Psoas muscle (tissue), 7 donors: ENCODE measurements at regions not wholly inside any gene's neighbourhood (a gene's known extent, or its start where the extent isn't known, plus 50 kb on each side); places are given as distances from the start of the nearest gene placed in this dataset.

Experiments
- ATAC-seq, 4 donors: fragments of 200-7000 bp; cut with Tn5 transposase; one replicate each; pipeline ENCODE4 v1.9.1; 2020; ENCODE audit warnings: moderate library complexity in 3 of 4, mild to moderate bottlenecking in 2 of 4
- DNase-seq, 2 donors: peaks; one replicate each; pipeline ENCODE4 v3.0.0-alpha.2; 2020
- H3K27ac ChIP-seq: fragments of 200-600 bp; one replicate; pipeline ENCODE4 v1.8.0; 2022
- H3K27me3 ChIP-seq, 3 donors: fragments of 200-600 bp in 1 of 3; one replicate each; pipeline versions ENCODE4 v1.6.1 to v1.8.0; 2013 to 2022; ENCODE audit warnings: low read length in 2 of 3, mild to moderate bottlenecking in 2 of 3, moderate library complexity in 1 of 3; ENCODE audit not compliant: insufficient read depth in 3 of 3
- H3K36me3 ChIP-seq, 2 donors: fragments of 200-600 bp in 1 of 2; one replicate each; pipeline versions ENCODE4 v1.6.1 to v1.8.0; 2013 to 2022; ENCODE audit warnings: low read depth in 1 of 2, mild to moderate bottlenecking in 1 of 2, moderate library complexity in 1 of 2; ENCODE audit not compliant: insufficient read depth in 1 of 2
- H3K4me1 ChIP-seq: fragments of 200-600 bp; one replicate; pipeline ENCODE4 v1.8.0; 2022
- H3K4me3 ChIP-seq: fragments of 200-600 bp; one replicate; pipeline ENCODE4 v1.8.0; 2022; ENCODE audit warnings: mild to moderate bottlenecking
- H3K9me3 ChIP-seq: fragments of 200-600 bp; one replicate; pipeline ENCODE4 v1.8.0; 2022
- WGBS, 3 donors: extraction: QIAGEN DNeasy Blood & Tissue Kit; methylation state at CpG; one replicate each; pipeline versions ENCODE4 v1.1.6 to v1.1.7; 2013; 5-methylcytosine and 5-hydroxymethylcytosine counted together
- intact Hi-C, 2 donors: fragments of 100-400 bp; cut with DNase I; formaldehyde crosslinking; loops; one replicate each; pipeline versions ENCODE4 v1.11.0 to v1.14.2; 2022
- TF ChIP-seq, protein P1 (sequence below): fragments of 200-600 bp; IDR thresholded peaks from one replicate; pipeline ENCODE4 v1.8.0; 2022; ENCODE audit warnings: antibody characterized with exemption
- donor health status: healthy with polysubstance abuse.
- donor health status: DM: no; HTN: no; CAD: no; lungs with moderate emphysema.
- donor health status: Bipolar disorder and iron deficiency.
- donor health status: healthy.
- donor health status: DM: yes; HTN: yes; CAD: no.
- donor health status: DM: no; HTN: no; CAD: no.
- donor health status: DM: yes; HTN: yes; CAD: no.

DNA sequence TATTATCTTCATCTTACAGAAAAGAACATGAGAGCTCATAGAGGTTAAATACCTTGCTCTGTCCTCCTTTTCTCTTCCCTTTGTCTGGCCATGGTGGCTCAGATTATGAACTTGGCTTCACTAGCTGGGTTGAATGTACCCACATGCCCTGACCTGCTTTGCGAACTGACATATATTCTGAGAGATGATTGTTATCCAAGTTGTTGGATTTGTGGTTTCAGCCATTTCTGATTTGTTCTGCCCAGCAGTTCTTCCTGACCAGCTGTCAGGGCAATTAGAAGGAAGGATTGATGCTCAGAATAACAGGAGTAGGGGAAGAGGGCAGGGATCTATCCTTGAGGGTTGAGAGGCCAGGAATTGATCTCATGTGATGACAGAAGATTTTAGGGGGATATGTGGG lies 236.8 kb upstream of the FAM98A start:
- TF ChIP-seq, protein P1, sequence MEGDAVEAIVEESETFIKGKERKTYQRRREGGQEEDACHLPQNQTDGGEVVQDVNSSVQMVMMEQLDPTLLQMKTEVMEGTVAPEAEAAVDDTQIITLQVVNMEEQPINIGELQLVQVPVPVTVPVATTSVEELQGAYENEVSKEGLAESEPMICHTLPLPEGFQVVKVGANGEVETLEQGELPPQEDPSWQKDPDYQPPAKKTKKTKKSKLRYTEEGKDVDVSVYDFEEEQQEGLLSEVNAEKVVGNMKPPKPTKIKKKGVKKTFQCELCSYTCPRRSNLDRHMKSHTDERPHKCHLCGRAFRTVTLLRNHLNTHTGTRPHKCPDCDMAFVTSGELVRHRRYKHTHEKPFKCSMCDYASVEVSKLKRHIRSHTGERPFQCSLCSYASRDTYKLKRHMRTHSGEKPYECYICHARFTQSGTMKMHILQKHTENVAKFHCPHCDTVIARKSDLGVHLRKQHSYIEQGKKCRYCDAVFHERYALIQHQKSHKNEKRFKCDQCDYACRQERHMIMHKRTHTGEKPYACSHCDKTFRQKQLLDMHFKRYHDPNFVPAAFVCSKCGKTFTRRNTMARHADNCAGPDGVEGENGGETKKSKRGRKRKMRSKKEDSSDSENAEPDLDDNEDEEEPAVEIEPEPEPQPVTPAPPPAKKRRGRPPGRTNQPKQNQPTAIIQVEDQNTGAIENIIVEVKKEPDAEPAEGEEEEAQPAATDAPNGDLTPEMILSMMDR: no peak
- intact Hi-C loops: no loop called here
- ATAC-seq: no peak
- no peak for DNase-seq
- Histone ChIP-seq H3K27me3 (no peaks in the 10 kb centered on the region), H3K4me1 (no peaks in the 10 kb centered on the region), H3K9me3 (no peaks in the 10 kb centered on the region), H3K27ac (no peak overlapping the region), H3K36me3 (no peaks in the 10 kb centered on the region), H3K4me3 (no peak overlapping the region)
- 26 to 38% (median 31%) methylated on average over 1 of the region's 1 CpG for WGBS, 3 donors

DNA sequence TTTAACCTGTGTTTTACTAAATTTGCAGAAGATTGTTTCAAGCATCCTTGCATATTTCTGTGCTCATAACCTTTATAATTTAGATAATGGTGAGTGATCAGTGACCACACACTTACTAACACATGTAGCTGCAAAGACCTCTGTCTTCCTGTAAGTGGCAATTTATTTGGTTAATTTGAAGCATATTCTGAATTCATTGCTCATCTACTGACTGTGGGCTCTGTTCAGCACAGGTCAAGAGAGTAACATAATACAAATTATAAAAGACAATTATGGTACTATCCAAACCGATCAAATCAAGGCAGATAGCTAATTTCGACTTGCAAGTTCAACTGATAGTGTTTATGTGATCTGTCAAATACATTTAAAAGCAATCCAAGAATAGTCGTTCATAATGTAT lies 223.9 kb upstream of the FAM98A start:
- no peaks in the 10 kb centered on the region for H3K27me3 ChIP-seq
- TF ChIP-seq, protein P1: no peak
- no peaks in the 10 kb centered on the region for H3K4me1 ChIP-seq
- H3K27ac ChIP-seq: no peak overlapping the region
- H3K4me3 ChIP-seq: no peak overlapping the region
- 87 to 92% (median 87%) methylated on average over 3 of the region's 3 CpGs for WGBS, 3 donors
- H3K9me3 ChIP-seq: no peaks in the 10 kb centered on the region
- ATAC-seq (no peak), DNase-seq (no peak)
- intact Hi-C loops: no loop called here
- H3K36me3 ChIP-seq: no peaks in the 10 kb centered on the region

DNA sequence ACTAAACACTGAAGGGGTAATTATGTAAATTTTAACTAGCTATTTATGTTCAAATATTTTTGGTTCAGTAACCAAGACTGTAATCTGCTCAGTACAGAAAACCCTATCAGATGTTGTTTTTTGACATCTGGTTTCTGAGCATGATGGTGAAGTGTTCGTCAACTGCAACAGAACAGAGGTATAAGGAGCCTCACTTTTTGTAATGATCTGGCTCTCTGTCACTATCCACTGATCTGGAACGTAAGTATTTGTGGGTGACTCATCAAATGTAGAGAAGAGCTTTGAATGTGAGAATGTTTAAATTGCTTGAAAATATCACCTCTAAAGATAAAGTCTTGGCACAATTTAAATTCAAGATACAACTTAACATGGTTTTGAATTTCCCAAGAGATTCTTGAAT lies 213.6 kb upstream of the FAM98A start:
- Histone ChIP-seq H3K9me3 (no peaks in the 10 kb centered on the region), H3K4me1 (no peaks in the 10 kb centered on the region), H3K27ac (no peak overlapping the region), H3K36me3 (no peaks in the 10 kb centered on the region), H3K27me3 (peaks cover 0 to 3% (median 0%) of the 10 kb centered on the region in 3 donors), H3K4me3 (no peak overlapping the region)
- no peak for ATAC-seq
- no peak for DNase-seq
- intact Hi-C loops: no loop called here
- TF ChIP-seq, protein P1: no peak
- 63 to 75% (median 68%) methylated on average over 2 of the region's 2 CpGs for WGBS, 3 donors

DNA sequence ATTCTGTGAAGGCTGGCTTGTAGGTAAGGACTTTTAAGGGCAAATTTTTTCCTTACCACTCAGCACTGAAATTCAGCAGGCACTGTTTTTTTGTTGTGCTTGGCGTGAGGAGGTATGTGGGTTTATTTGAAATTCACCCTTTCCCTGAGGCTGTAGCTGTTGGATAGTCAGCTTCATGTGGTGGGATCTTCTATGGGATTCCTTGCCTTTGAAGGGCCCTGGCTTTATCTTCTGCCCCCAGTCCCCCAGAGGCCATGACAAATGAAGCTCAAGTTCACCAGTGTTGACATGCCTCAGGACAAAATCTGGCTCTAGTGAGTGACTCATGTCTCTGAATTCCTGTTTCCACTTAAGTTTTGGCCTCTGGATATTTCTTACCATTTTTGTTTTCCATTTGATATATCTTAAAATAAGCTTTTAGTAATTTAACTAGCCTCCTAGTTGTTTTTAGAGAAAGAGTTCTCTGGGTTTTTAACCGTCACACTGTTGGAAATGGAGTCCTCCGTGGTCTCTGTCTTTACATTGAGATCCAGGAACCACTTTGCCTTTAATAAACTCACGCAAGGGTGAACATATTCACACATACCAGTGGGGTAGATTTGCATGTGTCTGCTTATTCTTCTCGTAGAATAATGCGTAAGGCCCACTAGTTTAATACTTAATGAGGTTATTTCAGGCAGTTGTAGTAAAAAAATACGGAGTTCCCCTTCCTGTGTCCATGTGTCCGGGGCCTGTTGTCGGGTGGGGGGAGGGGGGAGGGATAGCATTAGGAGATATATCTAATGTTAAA lies 211.1 kb upstream of the FAM98A start:
- Histone ChIP-seq H3K27ac (no peak overlapping the region), H3K27me3 (peaks cover 0 to 3% (median 0%) of the 10 kb centered on the region in 3 donors), H3K9me3 (no peaks in the 10 kb centered on the region), H3K36me3 (no peaks in the 10 kb centered on the region), H3K4me1 (no peaks in the 10 kb centered on the region), H3K4me3 (no peak overlapping the region)
- TF ChIP-seq, protein P1: no peak
- 76 to 84% (median 82%) methylated on average over 9 of the region's 9 CpGs for WGBS, 3 donors
- no peak for DNase-seq
- intact Hi-C loops: no loop called here
- no peak for ATAC-seq

DNA sequence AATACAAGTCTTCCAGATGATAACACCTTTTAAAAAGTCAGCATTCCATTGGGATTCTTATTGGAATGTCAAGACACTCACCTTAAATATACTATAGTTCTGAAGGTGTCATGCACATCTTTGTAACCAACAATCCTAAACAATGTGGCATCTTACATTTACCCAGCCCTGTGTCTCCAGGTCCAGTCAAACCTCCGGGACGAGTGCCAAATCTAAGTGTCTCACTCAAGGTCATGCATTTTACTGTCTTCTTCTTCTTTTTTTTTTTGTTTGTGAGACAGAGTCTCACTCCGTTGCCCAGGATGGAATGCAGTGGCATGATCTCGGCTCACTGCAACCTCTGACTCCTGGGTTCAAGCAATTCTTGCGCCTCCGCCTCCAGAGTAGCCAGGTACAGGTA lies 206.9 kb upstream of the FAM98A start:
- Histone ChIP-seq H3K4me1 (no peaks in the 10 kb centered on the region), H3K27me3 (peaks cover 0 to 3% (median 0%) of the 10 kb centered on the region in 3 donors), H3K36me3 (no peaks in the 10 kb centered on the region), H3K27ac (no peak overlapping the region), H3K4me3 (no peak overlapping the region), H3K9me3 (no peaks in the 10 kb centered on the region)
- no peak for DNase-seq
- TF ChIP-seq, protein P1: no peak
- 70 to 76% (median 72%) methylated on average over 6 of the region's 6 CpGs for WGBS, 3 donors
- no peak for ATAC-seq
- intact Hi-C loops: no loop called here
